Testis (tissue), 2 donors: ENCODE measurements at regions not wholly inside any gene's neighbourhood (a gene's known extent, or its start where the extent isn't known, plus 50 kb on each side); places are given as distances from the start of the nearest gene placed in this dataset.

Source experiments
- DNase-seq: peaks from one replicate; pipeline ENCODE4 v3.0.0-alpha.2; 2019
- H3K27ac ChIP-seq, 2 donors: fragments of 200-600 bp; sonication (generic); one replicate each; pipeline ENCODE4 v1.5.1; 2019
- H3K27me3 ChIP-seq: fragments of 200-600 bp; sonication (generic); one replicate; pipeline ENCODE4 v1.5.1; 2019
- H3K36me3 ChIP-seq: fragments of 200-600 bp; sonication (generic); one replicate; pipeline ENCODE4 v1.5.1; 2017; ENCODE audit warnings: low read depth; ENCODE audit errors: missing control alignments
- H3K4me1 ChIP-seq: fragments of 200-600 bp; sonication (generic); one replicate; pipeline ENCODE4 v1.5.1; 2019
- H3K4me3 ChIP-seq, 2 donors: fragments of 200-600 bp; sonication (generic); one replicate each; pipeline ENCODE4 v1.5.1; 2017 to 2019
- H3K9me3 ChIP-seq: fragments of 200-600 bp; sonication (generic); one replicate; pipeline ENCODE4 v1.5.1; 2017
- CTCF ChIP-seq, 3 experiments: fragments of 450-650 bp in 2 of 3; fragments of 200-600 bp in 1 of 3; sonication (generic) in 1 of 3; IDR thresholded peaks; one replicate each; pipeline ENCODE4 v1.5.1; 2016 to 2019; ENCODE audit warnings: antibody characterized with exemption in 3 of 3, mild to moderate bottlenecking in 2 of 3, moderate library complexity in 1 of 3
- POLR2A ChIP-seq: fragments of 450-650 bp; IDR thresholded peaks from one replicate; pipeline ENCODE4 v1.6.1; 2017; ENCODE audit warnings: antibody characterized with exemption, mild to moderate bottlenecking, moderate library complexity
- WGBS, 2 donors: methylation state at CpG; one replicate each; pipeline ENCODE4 v1.1.5; 2018; 5-methylcytosine and 5-hydroxymethylcytosine counted together
- intact Hi-C: fragments of 100-400 bp; cut with DNase I; formaldehyde crosslinking; loops from one replicate; pipeline ENCODE4 v1.15.1; 2023; ENCODE audit warnings: low total_unique reads

- H3K27me3 ChIP-seq: no peaks in the 10 kb centered on the region
- H3K27ac ChIP-seq: no peak overlapping the region
- 1 to 2% methylated on average over 41 to 49 of the region's 49 CpGs for WGBS, 2 donors
- TF ChIP-seq CTCF (IDR thresholded peaks at IDR 0.05) (no peak), POLR2A (no peak)
- no peak for DNase-seq
- intact Hi-C loops: no loop called here
- H3K36me3 ChIP-seq: no peaks in the 10 kb centered on the region
- H3K4me3 ChIP-seq: no peak overlapping the region
- H3K9me3 ChIP-seq: no peaks in the 10 kb centered on the region
- H3K4me1 ChIP-seq: no peaks in the 10 kb centered on the region
Measured at GRCh38 chr6:28814032-28814976, 109.5 kb downstream of the TRIM27 start.

GRCh38 chr6:28816339-28816908 is 107.4 kb downstream of the TRIM27 start:
- intact Hi-C loops: no loop called here
- Histone ChIP-seq H3K27me3 (no peaks in the 10 kb centered on the region), H3K4me1 (no peaks in the 10 kb centered on the region), H3K9me3 (no peaks in the 10 kb centered on the region), H3K27ac (no peak overlapping the region), H3K4me3 (no peak overlapping the region), H3K36me3 (no peaks in the 10 kb centered on the region)
- TF ChIP-seq CTCF (IDR thresholded peaks at IDR 0.05): no peak
- no peak for TF ChIP-seq POLR2A
- WGBS, 2 donors: 5 to 10% methylated on average over 15 of the region's 15 CpGs
- no peak for DNase-seq

GRCh38 chr6:28816909-28817807 is 106.6 kb downstream of the TRIM27 start:
- Histone ChIP-seq H3K36me3 (no peaks in the 10 kb centered on the region), H3K4me1 (no peaks in the 10 kb centered on the region), H3K27me3 (no peaks in the 10 kb centered on the region), H3K27ac (no peak overlapping the region), H3K9me3 (no peaks in the 10 kb centered on the region), H3K4me3 (no peak overlapping the region)
- no peak for DNase-seq
- no peak for TF ChIP-seq POLR2A
- TF ChIP-seq CTCF (IDR thresholded peaks at IDR 0.05): no peak
- 2 to 4% methylated on average over 27 of the region's 27 CpGs for WGBS, 2 donors
- intact Hi-C loops: no loop called here

- Histone ChIP-seq H3K9me3 (no peaks in the 10 kb centered on the region), H3K36me3 (no peaks in the 10 kb centered on the region), H3K4me3 (no peak overlapping the region), H3K27ac (no peak overlapping the region), H3K27me3 (no peaks in the 10 kb centered on the region), H3K4me1 (no peaks in the 10 kb centered on the region)
- DNase-seq: no peak
- TF ChIP-seq POLR2A (no peak), CTCF (IDR thresholded peaks at IDR 0.05) (no peak)
- WGBS, 2 donors: 2 to 6% methylated on average over 7 of the region's 7 CpGs
- intact Hi-C loops: no loop called here
Measured at GRCh38 chr6:28817808-28818145, 106.0 kb downstream of the TRIM27 start.
